NCI-H146 treated with DMSO at 0.1 percent for 48 hours (cell line): ENCODE measurements at regions not wholly inside any gene's neighbourhood (a gene's known extent, or its start where the extent isn't known, plus 50 kb on each side); places are given as distances from the start of the nearest gene placed in this dataset.

ENCODE experiments used
- DNase-seq: peaks from one replicate; lab custom pipeline; 2025; ENCODE audit not compliant: unreplicated experiment; lab: John Stamatoyannopoulos, UW

DNA sequence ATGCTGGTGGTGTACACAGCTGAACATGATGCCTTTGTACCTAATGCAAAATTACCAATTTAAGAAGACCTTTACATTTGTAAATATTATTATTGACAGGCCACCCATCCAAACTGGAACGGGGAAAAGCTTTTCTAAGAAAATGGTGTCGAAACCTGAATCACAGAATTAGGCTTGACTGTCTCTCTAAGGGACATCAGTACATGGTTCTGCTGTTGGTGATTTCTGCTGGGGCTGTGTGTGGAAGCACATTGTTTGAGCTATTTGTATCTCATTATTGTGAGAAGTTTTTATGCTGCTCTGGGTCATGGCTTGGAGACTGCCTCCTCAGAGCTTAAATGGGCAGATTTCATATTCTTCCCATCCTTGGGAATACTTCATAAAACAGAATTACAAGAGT lies 420.9 kb upstream of the POU3F3 start:
- DNase-seq, result no peak

GRCh38 chr2:104433657-104434056 lies 420.3 kb upstream of the POU3F3 start:
- no peak for DNase-seq

DNA sequence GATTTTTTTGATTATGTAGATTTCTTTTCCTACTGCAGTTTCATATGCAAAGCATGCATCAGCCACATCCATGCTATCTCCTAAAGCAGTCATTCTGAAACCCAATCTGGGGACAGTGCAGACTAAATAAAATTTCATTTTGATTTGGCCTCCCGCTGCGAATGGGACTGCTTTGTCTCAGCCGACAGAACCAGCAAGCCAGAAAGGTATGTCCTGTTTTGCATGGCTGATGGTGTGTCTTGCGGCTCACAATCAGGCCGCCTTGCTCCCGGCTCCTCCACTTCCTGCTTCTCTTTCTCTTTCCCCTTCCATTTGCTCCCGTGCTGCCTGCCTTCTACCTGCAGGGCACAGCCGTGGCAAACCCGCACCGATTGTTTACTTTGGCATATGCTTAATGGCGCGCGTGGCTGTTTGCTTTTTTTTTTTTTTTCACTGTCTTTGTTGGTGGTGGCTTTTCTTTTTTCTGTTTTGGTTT lies 419.6 kb upstream of the POU3F3 start:
- DNase-seq, result no peak

DNA sequence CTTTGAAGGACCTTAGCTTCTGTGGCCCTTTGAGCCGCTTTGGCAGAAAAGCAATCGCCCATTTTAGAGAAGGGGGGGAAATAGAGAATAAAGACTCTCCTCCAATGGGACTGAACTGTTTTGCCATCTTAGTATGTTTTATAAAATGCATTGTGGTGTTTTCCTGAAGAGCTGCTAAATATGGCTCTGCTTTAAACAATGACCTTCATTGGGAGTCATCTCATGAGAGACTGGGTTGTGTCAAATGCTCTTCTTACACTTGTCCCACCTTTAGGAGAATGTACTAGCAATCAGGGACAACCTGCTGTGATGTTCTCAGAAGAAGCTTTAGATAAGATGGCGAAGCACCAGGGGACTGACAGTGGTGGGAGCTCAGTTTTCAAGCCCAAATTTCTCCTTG lies 418.9 kb upstream of the POU3F3 start:
- no peak for DNase-seq

GRCh38 chr2:104438481-104438880 lies 415.4 kb upstream of the POU3F3 start:
- no peak for DNase-seq

DNA sequence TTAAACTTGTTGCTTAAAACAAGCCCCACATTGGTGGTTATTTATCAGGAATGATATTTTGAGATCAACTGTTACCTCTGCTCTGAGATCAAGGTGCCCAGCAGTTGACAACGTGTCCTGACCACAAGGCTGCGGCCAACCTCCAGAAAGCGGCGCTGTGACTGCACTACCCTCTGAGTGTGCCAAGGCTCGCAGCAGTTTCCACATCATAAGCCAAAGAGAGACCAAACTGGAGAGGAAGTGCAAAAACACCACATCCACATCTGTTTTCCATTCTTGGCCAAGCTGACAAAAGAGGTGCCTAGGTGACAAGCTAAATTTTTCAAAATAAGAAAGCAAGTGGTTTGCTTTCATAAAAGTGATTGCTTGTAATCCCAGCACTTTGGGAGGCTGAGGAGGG lies 410.8 kb upstream of the POU3F3 start:
- DNase-seq, result no peak

DNA sequence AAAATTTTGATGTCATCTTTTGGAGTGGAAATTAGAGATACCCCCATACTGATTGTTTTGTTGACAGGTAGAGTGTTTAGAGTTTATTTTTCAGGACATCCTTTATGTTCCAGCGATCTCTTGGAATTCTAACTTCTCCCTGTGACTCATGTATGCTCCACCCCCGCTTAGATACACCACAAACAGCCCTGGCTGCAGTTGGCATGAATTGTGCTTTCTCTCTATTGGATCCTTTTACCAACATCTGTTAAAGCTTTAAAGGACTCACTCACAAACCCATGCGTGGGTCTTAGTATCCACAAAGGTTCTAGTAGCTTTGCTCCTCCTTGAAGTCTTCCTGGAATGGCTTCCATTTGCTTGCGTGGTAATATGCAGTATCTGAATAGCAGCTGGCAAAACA lies 409.5 kb upstream of the POU3F3 start:
- no peak for DNase-seq

GRCh38 chr2:104444889-104445288 lies 409.0 kb upstream of the POU3F3 start:
- DNase-seq, result no peak

- no peak for DNase-seq
Observed at GRCh38 chr2:104447831-104448434, 406.0 kb upstream of the POU3F3 start.

GRCh38 chr2:104448661-104449440 lies 405.1 kb upstream of the POU3F3 start:
- DNase-seq, result no peak

DNA sequence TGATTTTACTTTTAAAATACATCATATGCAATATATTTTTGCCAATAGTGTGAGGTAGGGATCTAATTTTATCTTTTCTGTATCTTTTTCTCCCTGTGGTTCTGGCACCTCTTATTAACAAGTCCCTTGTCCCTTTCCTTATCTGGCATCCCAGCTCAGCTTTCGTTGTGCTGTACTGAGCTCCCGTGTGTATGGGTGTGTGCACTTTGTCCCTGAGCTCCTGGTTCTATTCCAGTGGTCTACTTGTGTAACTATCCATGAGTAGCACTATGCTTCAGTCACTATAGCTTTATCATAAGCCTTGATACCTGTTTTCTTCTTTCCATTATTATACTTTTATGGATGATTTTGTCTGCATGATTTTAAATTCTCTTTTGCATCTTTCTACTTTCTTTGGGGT lies 401.4 kb upstream of the POU3F3 start:
- no peak for DNase-seq

GRCh38 chr2:104462731-104463130 lies 391.2 kb upstream of the POU3F3 start:
- no peak for DNase-seq

DNA sequence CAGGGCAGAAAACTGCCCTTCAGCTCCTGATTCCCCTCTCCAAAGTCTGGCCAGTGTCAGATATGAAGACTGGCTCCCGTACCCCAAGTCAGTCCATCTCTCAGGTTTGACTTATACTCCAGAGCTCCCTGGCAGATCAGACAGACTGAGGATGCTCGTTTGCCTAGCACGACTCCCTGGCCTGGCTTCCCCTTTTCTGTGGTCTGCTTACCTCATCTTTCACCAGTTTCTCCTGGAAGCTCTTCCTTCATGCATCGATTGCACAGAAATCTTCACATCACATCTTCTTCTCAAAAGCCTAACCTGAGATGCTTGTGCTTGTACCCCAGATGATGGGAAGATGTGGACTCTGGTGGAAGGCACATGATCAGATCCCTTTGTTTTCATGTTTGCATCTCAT lies 387.9 kb upstream of the POU3F3 start:
- DNase-seq, result no peak

DNA sequence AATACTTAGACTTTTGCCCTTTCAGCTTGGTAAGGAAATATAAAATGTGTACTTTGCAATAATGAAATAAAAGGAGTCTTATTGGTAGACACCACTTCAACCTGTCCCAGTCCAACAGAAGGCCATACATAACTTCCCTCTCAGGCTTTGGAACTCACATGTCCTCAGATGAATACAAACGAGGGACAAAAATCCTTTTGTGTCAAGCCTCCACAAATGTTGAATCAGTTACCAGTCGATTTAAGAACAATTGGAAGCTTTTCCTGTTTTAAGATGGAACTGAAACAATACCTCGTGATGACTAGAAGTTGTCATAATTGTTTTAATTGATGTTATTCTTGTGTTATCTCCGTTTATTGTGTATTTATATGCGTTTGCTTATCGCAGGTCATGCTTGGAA lies 385.1 kb upstream of the POU3F3 start:
- no peak for DNase-seq

- no peak for DNase-seq
Observed at GRCh38 chr2:104472076-104472475, 381.8 kb upstream of the POU3F3 start.

DNA sequence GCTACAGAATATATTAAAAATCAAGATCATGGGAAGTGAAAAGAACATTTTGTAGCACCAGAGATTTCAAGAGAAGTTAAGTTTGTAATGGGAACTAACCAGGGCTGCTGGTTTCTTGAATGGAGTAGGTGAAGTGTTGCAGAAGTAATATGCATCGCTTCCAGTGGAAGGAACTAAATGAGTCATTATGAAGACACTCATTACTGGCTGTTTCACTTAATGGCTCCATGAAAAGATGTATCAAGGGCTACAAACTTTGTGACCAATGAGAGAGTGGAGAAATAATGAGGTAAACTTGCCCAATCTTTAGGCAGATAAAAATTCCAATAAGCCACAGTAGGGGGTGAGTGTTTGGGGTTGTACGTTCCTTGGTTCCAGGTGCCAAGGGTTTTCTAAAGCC lies 380.4 kb upstream of the POU3F3 start:
- no peak for DNase-seq

DNA sequence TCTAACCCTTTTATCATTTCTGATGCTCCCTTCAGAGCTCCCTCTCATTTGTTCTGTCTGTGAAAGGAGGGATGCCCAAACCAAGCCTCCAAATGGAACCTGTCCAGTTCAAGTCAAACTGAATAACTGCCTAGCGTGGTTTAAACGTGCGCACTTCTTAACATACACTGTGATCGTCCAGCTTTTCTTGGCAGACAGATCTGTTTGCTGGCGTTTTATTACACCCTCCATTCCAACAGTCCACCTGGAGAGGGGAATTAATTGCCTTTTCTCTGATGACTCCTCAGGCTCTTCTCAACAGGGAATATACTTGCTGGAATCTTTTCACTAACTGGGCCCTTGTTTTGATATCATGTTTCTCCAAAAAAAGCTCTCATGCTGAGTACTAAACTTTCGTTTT lies 379.2 kb upstream of the POU3F3 start:
- DNase-seq, result no peak

- no peak for DNase-seq
Observed at GRCh38 chr2:104476075-104476474, 377.8 kb upstream of the POU3F3 start.

DNA sequence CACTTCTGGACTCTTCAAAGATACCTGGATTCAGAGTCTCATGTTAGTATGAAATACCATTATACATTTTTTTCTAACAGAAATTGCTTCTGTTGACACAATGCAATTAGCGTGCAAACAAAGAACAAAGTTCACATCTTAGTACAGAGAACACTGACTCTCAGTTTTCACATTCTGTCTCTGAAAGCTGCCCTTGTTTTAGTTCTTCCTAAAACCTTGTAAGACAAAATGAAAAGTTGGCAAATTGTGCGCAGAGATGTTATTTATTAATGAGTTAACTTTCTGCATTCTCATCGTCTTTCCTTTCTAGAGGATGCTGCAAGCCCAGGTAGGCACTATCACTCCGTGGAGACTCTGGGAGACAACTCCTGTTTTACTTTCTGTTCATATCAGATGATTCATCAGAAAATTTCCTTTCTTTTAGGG lies 377.3 kb upstream of the POU3F3 start:
- DNase-seq, result no peak

DNA sequence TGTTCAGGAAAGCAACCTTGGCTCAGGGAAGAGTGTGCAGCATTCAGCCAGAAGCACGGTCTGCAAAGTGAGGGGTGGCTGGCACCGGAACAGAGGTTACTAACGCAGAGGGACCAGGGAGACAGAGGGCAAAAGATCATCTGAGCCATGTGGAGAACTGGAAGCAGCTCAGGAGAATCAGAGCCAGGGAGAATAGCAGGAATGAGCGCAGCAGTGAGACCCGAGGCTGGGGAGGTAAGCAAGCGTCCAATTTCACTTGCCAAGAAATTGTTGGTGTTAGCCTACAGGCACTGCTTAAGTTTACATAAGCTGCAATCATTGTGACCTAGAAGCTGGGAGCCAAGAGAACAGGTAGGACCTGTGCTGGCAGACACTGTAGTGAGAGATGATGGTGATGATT lies 372.6 kb upstream of the POU3F3 start:
- DNase-seq, result no peak

DNA sequence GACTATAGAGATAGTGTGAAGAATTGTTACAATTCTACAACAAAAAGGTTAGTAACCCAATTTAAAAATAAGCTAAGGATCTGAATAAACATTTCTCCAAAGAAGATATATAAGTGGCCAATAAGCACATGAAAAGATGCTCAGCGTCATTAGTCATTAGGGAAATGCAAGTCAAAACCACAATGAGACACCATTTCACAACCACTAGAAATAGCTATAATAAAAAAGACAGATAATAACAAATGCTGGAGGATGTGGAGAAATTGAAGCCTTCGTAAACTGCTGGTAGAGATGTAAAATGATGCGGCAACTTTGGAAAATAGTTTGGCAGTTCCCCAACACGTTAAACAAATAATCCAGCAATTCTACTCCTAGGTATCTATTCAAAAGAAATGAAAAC lies 366.5 kb upstream of the POU3F3 start:
- no peak for DNase-seq

DNA sequence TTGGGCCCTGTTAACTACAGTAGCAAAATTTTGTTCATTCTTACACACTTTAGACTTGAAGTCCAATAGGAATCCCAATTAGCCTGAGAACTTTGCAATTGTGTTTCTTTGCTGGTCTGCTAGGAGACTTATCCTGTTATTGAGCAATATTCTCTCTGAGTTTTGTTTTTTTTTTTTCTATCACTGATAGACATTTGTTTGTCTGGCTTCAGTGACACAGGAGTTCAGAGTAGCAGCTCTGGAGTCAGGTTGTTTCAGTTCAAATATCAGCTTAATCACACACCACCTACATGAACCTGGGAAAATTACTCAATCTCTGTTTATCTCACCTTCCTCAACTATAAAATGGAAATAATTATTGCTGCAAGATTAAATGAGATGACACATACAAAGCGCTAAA lies 360.2 kb upstream of the POU3F3 start:
- DNase-seq, result no peak

GRCh38 chr2:104501342-104501741 lies 352.6 kb upstream of the POU3F3 start:
- DNase-seq, result no peak
